ENCODE measurements at regions not wholly inside any gene's neighbourhood (a gene's known extent, or its start where the extent isn't known, plus 50 kb on each side); places are given as distances from the start of the nearest gene placed in this dataset.

DNA sequence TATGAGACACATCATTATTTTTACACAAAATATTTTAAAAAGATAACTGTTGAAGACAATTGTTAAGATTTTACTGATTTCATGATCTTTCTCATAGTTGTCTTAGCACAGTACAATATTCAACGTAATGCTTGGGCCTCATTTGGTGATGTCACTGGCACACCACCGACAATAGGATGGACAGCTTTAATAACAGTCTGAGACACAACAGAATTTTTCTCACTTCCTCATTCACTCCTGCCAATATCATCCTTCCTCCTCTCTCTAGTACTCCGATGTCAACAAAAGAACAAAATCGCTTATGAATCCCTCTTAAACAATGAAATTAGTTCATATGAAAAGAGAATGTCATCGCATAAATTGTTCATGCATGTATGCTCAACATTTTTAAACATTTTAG, 461.9 kb upstream of the CDH7 start:
- no peak for DNase-seq (ENCODE audit: low read depth, low spot score)

DNA sequence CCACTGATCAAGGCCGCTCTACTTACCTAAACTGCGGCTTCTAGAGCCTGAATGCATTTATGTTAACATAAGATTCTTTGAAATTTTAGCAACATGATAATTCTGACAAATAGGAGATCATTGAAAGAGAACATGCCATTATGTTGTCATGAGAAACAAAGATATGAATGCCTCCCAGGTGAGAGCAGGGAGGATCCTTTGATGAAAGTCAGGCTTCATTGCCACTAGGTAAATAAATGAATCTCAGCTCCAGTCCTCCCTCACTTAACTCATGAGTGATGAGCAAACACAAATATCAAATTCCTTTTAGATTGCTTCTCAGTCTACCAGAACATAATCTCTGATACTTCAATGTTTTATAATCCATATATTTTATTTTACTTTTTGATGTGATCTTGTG, 463.2 kb upstream of the CDH7 start:
- DNase-seq (ENCODE audit: low read depth, low spot score) = no peak

- DNase-seq (ENCODE audit: low read depth, low spot score) = no peak
Observed at GRCh38 chr18:65282096-65282495, 468.7 kb upstream of the CDH7 start.

DNA sequence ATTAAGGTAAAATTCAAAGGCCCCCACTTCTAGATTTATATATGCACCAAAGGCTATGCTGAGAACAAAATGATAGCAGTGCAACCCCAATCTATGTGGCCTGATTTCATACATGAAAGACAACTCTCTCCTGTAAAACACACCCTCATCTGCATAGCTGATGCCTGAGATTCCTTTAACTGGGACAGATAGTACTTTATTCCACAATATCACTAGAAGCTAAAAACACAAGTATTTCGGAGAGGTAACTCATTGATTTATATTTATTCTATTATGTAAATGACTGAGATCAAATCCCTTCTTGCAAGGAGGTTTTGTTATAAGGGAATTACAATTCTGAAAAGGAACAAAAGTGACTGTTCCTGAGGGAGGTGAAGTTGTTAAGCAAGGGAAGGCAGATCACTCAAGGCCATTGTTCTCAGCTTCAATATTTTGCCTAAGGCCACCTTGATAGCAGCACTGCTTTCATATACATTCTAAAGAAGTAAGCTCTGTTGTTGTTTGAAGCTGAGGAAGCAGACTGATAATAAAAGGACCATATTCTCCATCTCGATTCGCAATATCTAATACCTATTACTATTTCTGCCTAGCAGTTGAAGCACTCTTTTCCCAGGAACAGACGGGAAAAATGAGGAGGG, 471.0 kb upstream of the CDH7 start:
- DNase-seq (ENCODE audit: low read depth, low spot score) = no peak

GRCh38 chr18:65278939-65279667, 471.7 kb upstream of the CDH7 start:
- DNase-seq (ENCODE audit: low read depth, low spot score) = no peak

DNA sequence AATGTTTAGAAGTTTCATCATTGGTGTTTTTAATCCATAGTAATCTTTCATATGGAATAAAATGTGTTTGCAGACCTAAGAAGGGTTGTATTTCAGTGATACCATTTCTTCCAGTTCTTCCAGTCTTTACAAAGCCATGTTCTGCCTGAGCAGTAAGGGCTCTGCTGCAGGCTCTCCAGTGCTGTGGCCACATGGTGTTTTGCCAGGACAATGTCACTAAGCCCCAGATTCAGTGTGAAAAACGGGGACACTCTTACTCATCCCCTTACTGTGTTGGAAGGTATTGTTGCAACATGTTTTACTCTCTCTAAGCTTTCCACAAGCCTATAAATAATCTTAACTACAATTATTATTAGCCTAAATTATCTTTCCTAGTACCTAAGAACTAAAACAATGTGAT, 481.4 kb upstream of the CDH7 start:
- DNase-seq (ENCODE audit: low read depth, low spot score) = no peak

DNA sequence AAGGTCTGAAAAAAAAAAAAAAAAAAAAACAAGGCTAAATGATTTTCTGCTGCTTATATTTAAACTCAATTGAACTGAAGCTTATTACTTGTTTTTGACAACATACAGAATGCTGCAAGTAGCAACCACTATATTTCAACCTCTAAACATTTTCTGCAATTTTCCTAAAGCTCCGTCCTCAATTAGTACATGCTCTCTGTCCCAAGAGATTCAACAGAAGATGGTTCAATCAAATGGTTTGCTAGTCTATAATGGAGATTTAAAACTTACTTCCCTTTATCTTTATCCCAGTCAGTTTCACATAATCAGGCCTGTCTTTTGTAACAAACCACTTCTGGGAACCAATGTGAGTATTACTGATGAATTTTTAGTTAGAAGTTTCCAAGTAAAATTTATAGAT, 485.1 kb upstream of the CDH7 start:
- no peak for DNase-seq (ENCODE audit: low read depth, low spot score)

DNA sequence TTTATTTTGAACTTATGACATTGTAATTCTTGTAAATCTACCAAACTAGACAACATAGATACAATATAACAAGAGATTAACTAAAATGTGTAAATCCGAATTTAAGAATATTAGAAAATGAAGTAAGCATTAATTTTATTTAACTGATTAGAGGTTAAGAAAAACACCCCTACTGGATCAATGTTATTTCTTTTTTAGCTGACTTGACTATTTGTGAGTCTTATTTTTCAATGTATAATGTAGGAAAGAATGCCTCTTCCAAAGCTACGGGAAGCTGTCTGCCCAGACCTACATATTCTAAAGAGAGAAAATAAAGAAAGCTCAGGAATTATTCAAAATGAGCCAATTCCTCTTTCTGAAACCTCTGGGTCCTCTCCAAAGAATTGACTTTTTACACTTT, 490.8 kb upstream of the CDH7 start:
- no peak for DNase-seq (ENCODE audit: low read depth, low spot score)

- DNase-seq (ENCODE audit: low read depth, low spot score) = no peak
Observed at GRCh38 chr18:65259403-65259802, 491.4 kb upstream of the CDH7 start.

DNA sequence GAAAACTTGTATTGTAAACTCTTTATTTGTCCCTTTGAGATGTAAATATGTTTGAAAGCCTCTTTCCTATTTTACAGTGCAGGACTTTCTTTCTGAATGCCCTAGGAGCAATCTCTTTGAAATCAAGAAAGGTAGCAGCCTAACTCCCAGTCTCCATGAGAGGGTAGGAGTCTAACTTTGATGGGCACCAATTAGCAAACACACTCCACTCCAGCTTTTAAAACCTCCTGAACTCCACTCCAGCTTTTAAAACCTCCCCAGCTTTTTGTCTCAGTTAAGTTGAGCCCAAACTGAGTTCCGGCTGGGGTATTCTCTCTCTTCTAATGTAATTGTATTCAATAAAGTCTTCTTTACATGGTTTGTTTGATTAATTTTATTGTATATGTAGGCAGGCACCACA, 493.7 kb upstream of the CDH7 start:
- DNase-seq (ENCODE audit: low read depth, low spot score) = no peak

- DNase-seq (ENCODE audit: low read depth, low spot score) = no peak
Observed at GRCh38 chr18:65255417-65255816, 495.4 kb upstream of the CDH7 start.

- no peak for DNase-seq (ENCODE audit: low read depth, low spot score)
Observed at GRCh38 chr18:65239787-65240186, 511.0 kb upstream of the CDH7 start.

DNA sequence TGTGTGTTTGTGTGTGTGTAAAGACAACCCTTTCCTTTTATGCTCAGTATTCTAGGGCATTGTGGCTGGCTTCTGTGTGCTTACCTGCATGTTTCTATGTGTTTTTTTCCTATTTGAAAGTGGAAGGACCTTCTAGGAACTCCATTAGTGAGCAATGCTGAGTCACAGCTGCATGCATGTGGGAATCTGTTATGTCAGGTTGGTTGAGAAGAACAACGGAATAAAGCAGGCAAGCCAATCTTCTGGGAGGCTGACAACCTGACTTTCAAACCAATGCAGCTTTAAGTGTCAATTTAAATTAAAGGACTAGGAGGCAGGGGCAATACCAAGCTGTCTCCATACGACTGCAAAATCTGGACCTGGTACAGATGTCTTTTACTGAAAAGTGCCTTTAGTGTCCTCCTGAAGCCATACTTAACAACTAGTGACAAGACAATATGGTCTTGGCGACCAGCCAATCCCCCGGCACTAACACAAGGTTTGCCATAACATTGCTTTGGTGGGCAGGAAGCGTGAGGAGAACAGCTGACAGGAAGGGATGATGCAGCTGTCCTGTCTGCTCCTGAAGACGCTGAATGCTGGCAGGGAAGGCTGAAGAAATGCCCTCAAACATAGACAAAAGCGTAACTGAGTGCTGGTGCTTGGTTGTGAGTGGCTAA, 514.7 kb upstream of the CDH7 start:
- DNase-seq (ENCODE audit: low read depth, low spot score) = no peak

GRCh38 chr18:65230311-65230710, 520.5 kb upstream of the CDH7 start:
- no peak for DNase-seq (ENCODE audit: low read depth, low spot score)

DNA sequence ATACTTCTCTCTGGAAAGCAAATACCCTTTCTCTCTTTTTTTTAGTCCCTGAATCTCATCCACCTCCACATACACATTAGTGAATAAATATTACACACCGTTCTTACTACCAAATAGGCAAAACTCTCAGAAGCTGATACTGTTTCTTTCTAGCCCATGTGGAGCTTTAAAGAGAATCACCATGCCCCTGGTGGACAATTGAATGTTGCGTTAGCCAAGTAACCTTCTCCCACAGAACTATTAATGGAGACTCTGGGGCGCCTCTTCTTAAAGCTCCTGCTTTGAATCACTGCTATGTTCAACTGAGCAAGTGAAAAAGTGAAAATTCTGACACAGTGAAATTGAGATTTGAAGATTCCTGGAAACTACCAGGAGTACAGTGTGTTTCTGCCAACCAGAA, 522.8 kb upstream of the CDH7 start:
- DNase-seq (ENCODE audit: low read depth, low spot score) = no peak

DNA sequence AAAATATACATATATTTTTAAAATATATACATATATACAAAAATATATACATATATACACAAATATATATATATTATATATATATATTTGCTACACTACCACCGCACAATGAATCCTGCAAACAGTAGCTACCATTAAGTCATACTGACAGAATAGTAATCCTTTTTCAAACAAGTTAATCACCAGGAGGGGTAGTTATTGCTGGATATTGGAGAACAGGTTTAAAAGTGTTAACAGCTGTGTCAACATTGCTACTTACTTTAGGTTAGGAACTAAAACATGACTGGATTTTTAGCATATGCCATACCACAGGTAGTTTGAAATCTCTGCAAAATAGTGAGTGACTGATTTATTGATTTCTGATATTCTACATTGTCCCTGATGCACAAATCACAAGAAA, 529.1 kb upstream of the CDH7 start:
- no peak for DNase-seq (ENCODE audit: low read depth, low spot score)

GRCh38 chr18:65221115-65221514, 529.7 kb upstream of the CDH7 start:
- DNase-seq (ENCODE audit: low read depth, low spot score) = no peak

DNA sequence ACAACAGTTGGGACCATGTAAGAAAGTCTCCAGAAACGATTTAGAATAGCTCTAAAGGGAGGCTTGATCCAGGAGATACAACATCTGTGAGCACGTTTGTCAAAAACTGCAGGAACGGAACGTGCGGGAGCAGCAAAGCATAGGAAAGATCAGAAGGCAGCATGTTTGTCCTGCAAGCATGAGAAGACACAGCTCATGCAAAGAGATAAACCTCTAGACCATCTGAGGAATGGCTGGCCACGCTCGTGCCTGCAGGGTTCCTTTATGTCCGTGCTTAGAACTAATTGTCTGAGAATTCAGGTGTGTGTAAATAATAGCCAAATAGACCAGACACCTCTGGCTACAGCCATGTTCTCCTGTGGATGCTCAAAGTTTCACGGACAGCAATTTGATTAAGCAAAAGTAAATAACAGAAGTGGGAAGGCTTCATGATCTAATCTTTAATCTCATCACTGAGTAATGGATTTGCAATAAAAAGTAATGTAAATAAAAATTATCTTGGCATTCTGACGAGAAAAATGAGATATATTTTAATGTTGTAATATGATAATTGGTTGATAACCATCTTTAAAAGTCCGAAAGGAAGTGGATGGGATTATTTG, 534.8 kb upstream of the CDH7 start:
- no peak for DNase-seq (ENCODE audit: low read depth, low spot score)

GRCh38 chr18:65214456-65214855, 536.4 kb upstream of the CDH7 start:
- no peak for DNase-seq (ENCODE audit: low read depth, low spot score)

DNA sequence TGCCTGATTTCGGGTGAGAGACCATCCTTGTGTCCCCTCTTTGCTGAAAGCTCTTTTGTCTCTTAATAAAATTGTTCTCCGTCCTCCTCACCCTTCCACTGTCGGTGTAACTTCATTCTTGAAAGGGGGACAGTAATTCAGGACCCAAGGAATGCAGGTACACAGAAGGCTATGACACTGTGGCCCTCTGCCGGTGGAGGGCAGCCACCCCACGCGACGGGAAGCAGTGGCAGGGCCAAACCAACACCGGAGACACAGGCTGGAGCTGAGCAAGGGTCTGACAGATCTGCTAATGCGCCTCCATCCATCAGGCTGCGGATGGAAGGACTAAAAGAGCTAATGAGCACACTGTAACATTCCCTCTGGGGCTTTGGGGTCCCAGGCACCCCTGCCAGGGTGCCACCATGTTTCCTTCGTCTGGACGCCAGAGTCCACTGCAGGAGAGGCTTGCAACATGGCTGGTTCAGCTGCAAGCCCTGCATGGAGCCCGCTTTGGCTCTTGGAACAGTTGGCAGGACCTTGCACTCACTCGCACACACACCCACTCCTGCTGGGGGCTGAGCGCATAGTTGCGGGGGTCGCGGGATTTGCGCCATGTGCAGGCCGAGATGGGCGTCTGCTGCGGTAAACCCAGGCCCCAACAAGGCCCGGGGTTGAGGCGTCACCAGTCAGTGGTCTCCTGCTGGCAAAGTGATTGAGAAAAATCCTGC, 544.1 kb upstream of the CDH7 start:
- no peak for DNase-seq (ENCODE audit: low read depth, low spot score)

- DNase-seq (ENCODE audit: low read depth, low spot score) = no peak
Observed at GRCh38 chr18:65202091-65202490, 548.7 kb upstream of the CDH7 start.

GRCh38 chr18:65175681-65176080, 575.1 kb upstream of the CDH7 start:
- DNase-seq (ENCODE audit: low read depth, low spot score) = no peak
